B cell (primary cell): ENCODE measurements at regions not wholly inside any gene's neighbourhood (a gene's known extent, or its start where the extent isn't known, plus 50 kb on each side); places are given as distances from the start of the nearest gene placed in this dataset.

ENCODE experiments used
- ATAC-seq: fragments of 200-7000 bp; cut with Tn5 transposase; one replicate; pipeline ENCODE4 v1.10.0; 2021; ENCODE audit warnings: low read depth, mild to moderate bottlenecking, moderate number of reproducible peaks, moderate library complexity
- CTCF ChIA-PET: fragments of 350-600 bp; sonication (Branson Sonifier 250); formaldehyde crosslinking; loops from one replicate; lab custom pipeline; 2021; ENCODE audit warnings: antibody characterized with exemption, inconsistent platforms; lab: Charles Lee
- POLR2A ChIA-PET: fragments of 350-600 bp; sonication (Branson Sonifier 250); formaldehyde crosslinking; loops from one replicate; lab custom pipeline; 2021; ENCODE audit warnings: antibody characterized with exemption; lab: Charles Lee
- DNase-seq: peaks from one replicate; pipeline ENCODE4 v3.0.0; 2013
- H2AFZ ChIP-seq: 2 replicates; pipeline ENCODE4 v1.6.1; 2012; ENCODE audit warnings: mild to moderate bottlenecking, low read depth, low read length; ENCODE audit not compliant: insufficient read depth, poor library complexity, severe bottlenecking
- H3K27ac ChIP-seq, 2 donors: 1 replicate in 1 of 2; 2 replicates in 1 of 2; pipeline ENCODE4 v1.5.1; 2012 to 2013; ENCODE audit warnings: low read length in 2 of 2, mild to moderate bottlenecking in 2 of 2, moderate library complexity in 1 of 2
- H3K27me3 ChIP-seq, 4 experiments: fragments of 200-600 bp in 1 of 4; sonication (generic) in 1 of 4; replicated peaks in 1 of 4; 1 replicate in 2 of 4; 2 replicates in 2 of 4; pipeline versions ENCODE4 v1.6.1 to v1.7.0; 2013 to 2016; ENCODE audit warnings: low read length in 3 of 4, mild to moderate bottlenecking in 2 of 4, mixed read lengths in 1 of 4, moderate library complexity in 1 of 4; ENCODE audit not compliant: insufficient read depth in 4 of 4, control insufficient read depth in 3 of 4; ENCODE audit errors: control extremely low read depth in 1 of 4
- H3K36me3 ChIP-seq, 2 experiments: replicated peaks in 1 of 2; 1 replicate in 1 of 2; 2 replicates in 1 of 2; pipeline versions ENCODE4 v1.6.1 to v1.7.1; 2013; ENCODE audit warnings: low read length in 1 of 2; ENCODE audit not compliant: insufficient read depth in 2 of 2, control insufficient read depth in 1 of 2; ENCODE audit errors: control extremely low read depth in 1 of 2, extremely low read depth in 1 of 2
- H3K4me1 ChIP-seq, 2 donors: fragments of 200-600 bp in 1 of 2; sonication (generic) in 1 of 2; 1 replicate in 1 of 2; 2 replicates in 1 of 2; pipeline versions ENCODE4 v1.5.1 to v1.6.1; 2013 to 2017; ENCODE audit warnings: low read length in 2 of 2; ENCODE audit not compliant: control insufficient read depth in 2 of 2, insufficient read depth in 2 of 2
- H3K4me2 ChIP-seq: replicated peaks from 2 replicates; pipeline ENCODE3; 2012; ENCODE audit warnings: mild to moderate bottlenecking, low read depth, low read length; ENCODE audit not compliant: poor library complexity, severe bottlenecking
- H3K4me3 ChIP-seq, 5 experiments: fragments of 200-600 bp in 1 of 5; sonication (generic) in 1 of 5; 1 replicate in 3 of 5; 2 replicates in 2 of 5; pipeline versions ENCODE4 v1.5.1 to v1.7.0; 2011 to 2016; ENCODE audit warnings: low read length in 4 of 5, mild to moderate bottlenecking in 4 of 5, low read depth in 2 of 5, control low read depth in 1 of 5, moderate library complexity in 1 of 5; ENCODE audit not compliant: insufficient read depth in 1 of 5; ENCODE audit errors: control extremely low read depth in 1 of 5, extremely low read depth in 1 of 5
- H3K79me2 ChIP-seq: fragments of 200-600 bp; sonication (generic); one replicate; pipeline ENCODE4 v1.6.0; 2016; ENCODE audit warnings: low read length; ENCODE audit not compliant: control insufficient read depth, insufficient read depth
- H3K9ac ChIP-seq: fragments of 200-600 bp; sonication (generic); 2 replicates; pipeline ENCODE4 v1.6.1; 2017; ENCODE audit warnings: mild to moderate bottlenecking, low read length, moderate library complexity
- H3K9me3 ChIP-seq, 3 donors: one replicate each; pipeline versions ENCODE4 v1.6.1 to v1.7.1; 2013; ENCODE audit warnings: low read length in 2 of 3; ENCODE audit not compliant: control insufficient read depth in 2 of 3, insufficient read depth in 1 of 3; ENCODE audit errors: control extremely low read depth in 1 of 3
- H4K20me1 ChIP-seq: 2 replicates; pipeline ENCODE4 v1.6.0; 2012; ENCODE audit warnings: mild to moderate bottlenecking, low read length; ENCODE audit not compliant: insufficient read depth, control insufficient read depth, poor library complexity, severe bottlenecking
- H3K27ac Mint-ChIP-seq: one replicate; pipeline ENCODE4 v1.8.0; 2021; ENCODE audit warnings: mixed read lengths
- H3K27me3 Mint-ChIP-seq: one replicate; pipeline ENCODE4 v1.8.0; 2021; ENCODE audit warnings: mixed read lengths
- H3K4me1 Mint-ChIP-seq: one replicate; pipeline ENCODE4 v1.8.0; 2021; ENCODE audit warnings: mixed read lengths
- H3K4me3 Mint-ChIP-seq: one replicate; pipeline ENCODE4 v1.8.0; 2021; ENCODE audit warnings: mixed read lengths
- H3K9me3 Mint-ChIP-seq: one replicate; pipeline ENCODE4 v1.8.0; 2022; ENCODE audit warnings: mixed read lengths; ENCODE audit not compliant: insufficient read depth
- EZH2 ChIP-seq: IDR thresholded peaks from 2 replicates; pipeline ENCODE4 v1.6.1; 2012; ENCODE audit warnings: borderline replicate concordance, low read depth, mild to moderate bottlenecking, moderate library complexity, low read length; ENCODE audit not compliant: insufficient read depth, poor library complexity, severe bottlenecking
- WGBS: methylation state at CpG from one replicate; pipeline ENCODE4 v1.1.5; 2013; ENCODE audit warnings: missing lambda C conversion rate; ENCODE audit not compliant: insufficient coverage; 5-methylcytosine and 5-hydroxymethylcytosine counted together
- intact Hi-C: fragments of 100-400 bp; cut with micrococcal nuclease; formaldehyde crosslinking; loops from one replicate; pipeline ENCODE4 v1.10.0; 2022
- TF ChIP-seq, protein P1 (sequence below): fragments of 200-600 bp; IDR thresholded peaks from one replicate; pipeline ENCODE4 v1.8.0; 2022; ENCODE audit warnings: antibody characterized with exemption, mild to moderate bottlenecking

DNA sequence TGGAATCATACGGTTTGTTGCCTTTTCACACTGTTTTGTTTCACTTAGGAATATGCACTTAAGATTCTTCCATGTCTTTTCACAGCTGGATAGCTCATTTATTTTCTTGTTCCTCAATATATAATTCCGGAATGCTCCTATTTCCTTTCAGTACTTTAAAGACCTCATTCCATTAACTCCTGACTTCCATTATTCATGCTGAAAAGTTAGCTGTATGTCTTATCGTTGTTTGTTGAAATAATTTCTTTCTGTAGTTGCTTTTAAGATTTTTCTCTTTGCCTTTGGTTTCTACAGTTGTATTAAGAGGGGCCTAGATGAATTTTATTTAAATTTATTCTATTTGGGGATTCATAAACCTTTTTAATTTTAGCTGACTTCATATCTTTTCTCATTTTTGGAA lies 122.2 kb downstream of the ANXA2 start:
- no peak overlapping the region for H3K4me3 ChIP-seq
- no peak for ATAC-seq
- POLR2A ChIA-PET, result no interaction called here
- CTCF ChIA-PET, result no interaction called here
- H3K9me3 Mint-ChIP-seq, result peaks cover 5% of the 10 kb centered on the region
- H3K9me3 ChIP-seq, result peaks cover 3 to 8% (median 6%) of the 10 kb centered on the region in 3 donors
- WGBS, result no CpG with 5 or more reads among the region's 3 CpGs
- H3K4me2 ChIP-seq, result no peak overlapping the region
- no peaks in the 10 kb centered on the region for H4K20me1 ChIP-seq
- H3K27ac ChIP-seq, result no peak overlapping the region
- no peaks in the 10 kb centered on the region for H3K36me3 ChIP-seq
- peaks cover 0 to 15% (median 3%) of the 10 kb centered on the region in 4 experiments for H3K27me3 ChIP-seq
- no peak overlapping the region for H3K4me3 Mint-ChIP-seq
- TF ChIP-seq EZH2, result no peak
- TF ChIP-seq, protein P1, sequence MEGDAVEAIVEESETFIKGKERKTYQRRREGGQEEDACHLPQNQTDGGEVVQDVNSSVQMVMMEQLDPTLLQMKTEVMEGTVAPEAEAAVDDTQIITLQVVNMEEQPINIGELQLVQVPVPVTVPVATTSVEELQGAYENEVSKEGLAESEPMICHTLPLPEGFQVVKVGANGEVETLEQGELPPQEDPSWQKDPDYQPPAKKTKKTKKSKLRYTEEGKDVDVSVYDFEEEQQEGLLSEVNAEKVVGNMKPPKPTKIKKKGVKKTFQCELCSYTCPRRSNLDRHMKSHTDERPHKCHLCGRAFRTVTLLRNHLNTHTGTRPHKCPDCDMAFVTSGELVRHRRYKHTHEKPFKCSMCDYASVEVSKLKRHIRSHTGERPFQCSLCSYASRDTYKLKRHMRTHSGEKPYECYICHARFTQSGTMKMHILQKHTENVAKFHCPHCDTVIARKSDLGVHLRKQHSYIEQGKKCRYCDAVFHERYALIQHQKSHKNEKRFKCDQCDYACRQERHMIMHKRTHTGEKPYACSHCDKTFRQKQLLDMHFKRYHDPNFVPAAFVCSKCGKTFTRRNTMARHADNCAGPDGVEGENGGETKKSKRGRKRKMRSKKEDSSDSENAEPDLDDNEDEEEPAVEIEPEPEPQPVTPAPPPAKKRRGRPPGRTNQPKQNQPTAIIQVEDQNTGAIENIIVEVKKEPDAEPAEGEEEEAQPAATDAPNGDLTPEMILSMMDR, result no peak
- H3K4me1 Mint-ChIP-seq, result no peaks in the 10 kb centered on the region
- no peak overlapping the region for H3K27ac Mint-ChIP-seq
- intact Hi-C loops, result no loop called here
- no peaks in the 10 kb centered on the region for H3K4me1 ChIP-seq
- no peak for DNase-seq
- H3K27me3 Mint-ChIP-seq, result peaks cover 30% of the 10 kb centered on the region
- H2AFZ ChIP-seq, result no peak overlapping the region
- no peak overlapping the region for H3K9ac ChIP-seq
- no peaks in the 10 kb centered on the region for H3K79me2 ChIP-seq

- DNase-seq (no peak), ATAC-seq (no peak)
- ChIA-PET POLR2A (no interaction called here), CTCF (no interaction called here)
- Histone ChIP-seq H2AFZ (no peak overlapping the region), H4K20me1 (no peaks in the 10 kb centered on the region), H3K4me2 (no peak overlapping the region), H3K27me3 (peaks cover 0 to 6% (median 2%) of the 10 kb centered on the region in 4 experiments), H3K4me1 (no peaks in the 10 kb centered on the region), H3K4me3 (no peak overlapping the region), H3K79me2 (no peaks in the 10 kb centered on the region), H3K36me3 (no peaks in the 10 kb centered on the region), H3K9me3 (peaks cover 3 to 8% (median 6%) of the 10 kb centered on the region in 3 donors), H3K27ac (no peak overlapping the region), H3K9ac (no peak overlapping the region)
- Mint-ChIP-seq H3K27ac (no peak overlapping the region), H3K27me3 (peaks cover 27% of the 10 kb centered on the region), H3K4me1 (no peaks in the 10 kb centered on the region), H3K9me3 (peaks cover 5% of the 10 kb centered on the region), H3K4me3 (no peak overlapping the region)
- intact Hi-C loops, result no loop called here
- WGBS, result 86% methylated on average over 6 of the region's 6 CpGs
- TF ChIP-seq EZH2, result no peak
- TF ChIP-seq, protein P1, result no peak
Observed at GRCh38 chr15:60278879-60279278, 118.9 kb downstream of the ANXA2 start.
